Activated T-helper 1 cell treated with anti-CD3 and anti-CD28 coated beads, Interleukin-12 subunit alpha, Interleukin-12 subunit beta, Interleukin-2, Interleukin-4 antibody, amounts not matched to agents 30 ng/mL and 10 ng/mL and 1 ng/mL, durations not matched to agents 14 hours and 24 hours and 36 hours (primary cell): ENCODE measurements at regions not wholly inside any gene's neighbourhood (a gene's known extent, or its start where the extent isn't known, plus 50 kb on each side); places are given as distances from the start of the nearest gene placed in this dataset.

Source experiments
- DNase-seq: peaks from one replicate; pipeline ENCODE4 v3.0.0; 2021; ENCODE audit warnings: low spot score
- H3K27ac Mint-ChIP-seq: one replicate; pipeline ENCODE4 v1.8.0; 2021; ENCODE audit warnings: mild to moderate bottlenecking, mixed read lengths
- H3K27me3 Mint-ChIP-seq: one replicate; pipeline ENCODE4 v1.8.0; 2022; ENCODE audit warnings: mild to moderate bottlenecking, moderate library complexity, mixed read lengths; ENCODE audit not compliant: insufficient read depth
- H3K36me3 Mint-ChIP-seq: one replicate; pipeline ENCODE4 v1.8.0; 2021; ENCODE audit warnings: low read depth, mixed read lengths
- H3K4me1 Mint-ChIP-seq: one replicate; pipeline ENCODE4 v1.8.0; 2021; ENCODE audit warnings: low read depth, mixed read lengths
- H3K4me3 Mint-ChIP-seq: one replicate; pipeline ENCODE4 v1.8.0; 2021; ENCODE audit warnings: mild to moderate bottlenecking, moderate library complexity, mixed read lengths
- H3K9me3 Mint-ChIP-seq: one replicate; pipeline ENCODE4 v1.8.0; 2021; ENCODE audit warnings: mixed read lengths
- intact Hi-C: fragments of 100-400 bp; cut with micrococcal nuclease; formaldehyde crosslinking; loops from one replicate; pipeline ENCODE4 v1.15.1; 2024

DNA sequence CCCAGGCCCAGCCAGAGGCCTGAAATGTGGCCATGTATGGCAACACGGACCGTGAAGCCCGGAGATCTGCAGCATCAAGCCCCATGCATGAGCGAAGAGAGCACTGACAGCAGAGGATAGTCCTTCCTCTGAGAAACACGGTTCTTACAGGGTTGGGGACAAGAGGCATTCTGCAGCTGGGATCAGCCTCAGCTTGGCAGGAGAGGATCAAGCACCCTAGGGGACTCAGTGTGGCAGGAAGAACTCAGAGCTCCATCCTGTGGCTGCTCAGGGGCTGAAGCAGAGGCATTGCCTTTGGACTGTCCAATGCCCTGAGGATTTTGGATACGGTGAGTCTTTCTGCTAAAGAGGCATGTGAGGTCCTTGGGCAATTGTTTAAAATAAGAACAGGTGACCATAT lies 368.7 kb downstream of the ZNF516 start:
- no peaks in the 10 kb centered on the region for H3K4me1 Mint-ChIP-seq
- H3K36me3 Mint-ChIP-seq: no peaks in the 10 kb centered on the region
- no peak for DNase-seq
- no peak overlapping the region for H3K4me3 Mint-ChIP-seq
- no peaks in the 10 kb centered on the region for H3K9me3 Mint-ChIP-seq
- intact Hi-C loops: no loop called here
- no peaks in the 10 kb centered on the region for H3K27me3 Mint-ChIP-seq
- no peak overlapping the region for H3K27ac Mint-ChIP-seq

DNA sequence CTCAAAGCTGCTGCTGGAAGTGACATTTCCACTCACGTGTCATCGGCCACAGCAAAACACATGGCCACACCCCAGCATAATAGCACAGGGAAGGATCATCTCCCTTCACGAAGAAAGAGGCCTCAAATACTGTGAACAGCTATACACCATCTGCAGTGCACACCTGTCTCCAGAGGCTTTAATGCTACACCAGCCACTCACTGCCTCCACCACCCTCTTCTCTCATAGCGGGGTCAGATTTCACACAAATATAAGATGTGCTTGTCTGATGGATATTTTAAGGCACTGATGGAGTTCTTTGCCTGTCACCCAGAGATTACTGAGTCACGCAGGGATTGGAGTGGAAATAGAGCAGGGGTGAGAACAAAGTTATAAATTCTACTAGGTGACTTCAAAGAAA lies 374.0 kb downstream of the ZNF516 start:
- Mint-ChIP-seq H3K9me3 (no peaks in the 10 kb centered on the region), H3K27me3 (peaks cover 1% of the 10 kb centered on the region), H3K36me3 (no peaks in the 10 kb centered on the region), H3K4me1 (no peaks in the 10 kb centered on the region), H3K27ac (no peak overlapping the region), H3K4me3 (no peak overlapping the region)
- no peak for DNase-seq
- intact Hi-C loops: no loop called here

DNA sequence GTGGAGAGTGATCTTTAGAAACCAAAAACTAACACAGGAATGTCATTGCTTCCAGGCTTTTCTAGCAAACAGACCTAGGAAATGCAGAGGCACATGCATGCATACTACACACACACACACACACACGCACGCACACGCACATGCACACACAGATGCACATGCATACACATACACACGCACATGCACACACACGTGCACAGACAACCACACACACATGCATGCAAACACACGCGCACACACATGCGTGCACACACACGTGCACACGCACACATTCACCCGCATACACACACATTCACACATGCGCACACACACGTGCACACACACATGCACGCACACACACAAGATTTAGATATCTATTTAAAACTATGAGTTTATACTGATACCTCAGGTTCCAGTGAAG lies 379.5 kb downstream of the ZNF516 start:
- Mint-ChIP-seq H3K4me3 (no peak overlapping the region), H3K9me3 (no peaks in the 10 kb centered on the region), H3K27me3 (peaks cover 1% of the 10 kb centered on the region), H3K4me1 (no peaks in the 10 kb centered on the region), H3K27ac (no peak overlapping the region), H3K36me3 (no peaks in the 10 kb centered on the region)
- intact Hi-C loops: no loop called here
- no peak for DNase-seq

DNA sequence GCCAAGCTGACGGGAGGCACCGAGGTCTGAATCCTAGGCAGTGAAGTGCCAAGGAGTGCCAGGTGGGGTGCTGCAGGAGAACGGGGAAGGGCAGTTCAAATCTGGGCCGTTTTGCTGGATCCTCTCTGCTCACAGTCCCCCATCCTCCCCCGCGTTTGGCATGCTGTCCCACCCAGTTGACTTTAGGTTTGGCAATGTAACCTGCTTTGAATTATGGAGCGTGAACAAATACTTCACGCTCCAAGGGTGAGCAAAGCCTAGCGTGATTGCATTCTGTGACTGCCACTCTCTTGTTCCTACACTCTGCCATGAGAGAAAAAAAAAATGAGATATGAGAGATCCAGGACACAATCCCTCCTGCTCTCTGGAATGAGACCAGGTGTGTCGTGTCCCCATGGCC lies 381.9 kb downstream of the ZNF516 start:
- no peaks in the 10 kb centered on the region for H3K9me3 Mint-ChIP-seq
- H3K4me1 Mint-ChIP-seq: no peaks in the 10 kb centered on the region
- H3K27me3 Mint-ChIP-seq: peaks cover 1% of the 10 kb centered on the region
- no peak overlapping the region for H3K27ac Mint-ChIP-seq
- no peak overlapping the region for H3K4me3 Mint-ChIP-seq
- no peaks in the 10 kb centered on the region for H3K36me3 Mint-ChIP-seq
- no peak for DNase-seq
- intact Hi-C loops: no loop called here

DNA sequence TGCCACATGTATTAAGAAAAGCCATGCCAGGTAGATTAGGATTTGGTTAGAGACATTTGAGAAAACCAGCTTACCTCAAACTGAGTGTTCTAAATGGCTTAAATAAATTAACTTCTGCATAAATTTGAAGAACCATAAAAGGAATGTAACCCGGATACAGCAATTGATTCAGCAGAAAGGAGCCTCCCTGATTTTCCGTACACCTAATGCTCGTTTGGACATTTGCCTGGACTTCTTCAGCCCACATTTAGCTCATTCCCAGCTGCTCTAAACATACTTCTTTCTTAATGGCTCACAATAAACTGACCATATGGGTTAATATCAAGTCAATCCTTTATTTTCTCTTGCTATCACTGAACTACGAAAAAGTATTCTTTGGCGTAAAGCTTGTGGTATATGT lies 392.4 kb downstream of the ZNF516 start:
- peaks cover 5% of the 10 kb centered on the region for H3K9me3 Mint-ChIP-seq
- no peak overlapping the region for H3K27ac Mint-ChIP-seq
- no peak overlapping the region for H3K4me3 Mint-ChIP-seq
- no peaks in the 10 kb centered on the region for H3K36me3 Mint-ChIP-seq
- H3K4me1 Mint-ChIP-seq: no peaks in the 10 kb centered on the region
- intact Hi-C loops: no loop called here
- H3K27me3 Mint-ChIP-seq: no peaks in the 10 kb centered on the region
- no peak for DNase-seq

DNA sequence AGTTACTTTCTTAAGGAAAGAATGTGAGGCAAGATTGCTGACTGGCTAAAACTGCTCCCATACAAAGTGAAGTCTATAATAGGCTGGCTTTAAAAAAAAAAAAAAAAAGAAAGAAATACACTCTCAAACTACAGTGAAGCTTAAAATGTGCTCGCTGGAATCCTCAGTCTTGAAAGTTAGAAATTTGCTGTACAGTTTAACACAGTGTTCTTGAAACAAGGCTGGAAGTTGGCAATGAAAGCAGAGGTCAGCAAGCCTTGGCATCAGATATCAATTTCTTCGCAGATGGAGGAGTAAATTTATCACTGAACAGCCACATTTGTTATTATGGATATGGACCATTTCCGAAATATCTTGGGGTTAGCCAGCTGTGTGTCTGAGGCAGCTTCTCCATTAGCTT lies 392.9 kb downstream of the ZNF516 start:
- DNase-seq: no peak
- intact Hi-C loops: no loop called here
- no peak overlapping the region for H3K27ac Mint-ChIP-seq
- no peaks in the 10 kb centered on the region for H3K36me3 Mint-ChIP-seq
- peaks cover 5% of the 10 kb centered on the region for H3K9me3 Mint-ChIP-seq
- H3K4me1 Mint-ChIP-seq: no peaks in the 10 kb centered on the region
- no peak overlapping the region for H3K4me3 Mint-ChIP-seq
- peaks cover 2% of the 10 kb centered on the region for H3K27me3 Mint-ChIP-seq

DNA sequence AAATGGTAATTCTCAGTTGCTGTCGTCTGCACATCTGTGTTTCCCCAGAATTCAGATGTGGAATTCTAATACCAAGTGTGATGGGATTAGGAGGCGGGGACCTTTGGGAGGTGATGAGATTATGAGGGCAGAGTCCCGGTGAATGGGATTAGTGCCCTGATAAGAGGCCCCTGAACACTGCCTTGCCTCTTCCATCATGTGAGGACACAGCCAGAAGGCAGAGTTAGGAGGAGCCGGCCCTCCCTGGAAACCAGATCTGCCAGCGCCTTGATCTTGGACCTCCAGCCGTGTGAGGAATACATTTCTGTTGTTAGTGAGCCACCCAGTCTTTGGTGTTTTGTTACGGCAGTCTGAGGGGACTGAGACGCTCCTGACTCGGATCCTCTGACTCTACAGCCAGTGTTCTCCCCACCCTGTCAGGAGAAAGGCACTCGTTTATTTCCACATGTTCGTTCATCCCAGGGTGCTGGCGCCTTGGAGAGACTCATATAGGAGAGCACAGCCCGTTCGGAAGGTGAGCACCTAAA lies 395.0 kb downstream of the ZNF516 start:
- DNase-seq: no peak
- Mint-ChIP-seq H3K36me3 (no peaks in the 10 kb centered on the region), H3K27me3 (peaks cover 2% of the 10 kb centered on the region), H3K9me3 (peaks cover 5% of the 10 kb centered on the region), H3K4me3 (no peak overlapping the region), H3K27ac (no peak overlapping the region), H3K4me1 (no peaks in the 10 kb centered on the region)
- intact Hi-C loops: no loop called here

DNA sequence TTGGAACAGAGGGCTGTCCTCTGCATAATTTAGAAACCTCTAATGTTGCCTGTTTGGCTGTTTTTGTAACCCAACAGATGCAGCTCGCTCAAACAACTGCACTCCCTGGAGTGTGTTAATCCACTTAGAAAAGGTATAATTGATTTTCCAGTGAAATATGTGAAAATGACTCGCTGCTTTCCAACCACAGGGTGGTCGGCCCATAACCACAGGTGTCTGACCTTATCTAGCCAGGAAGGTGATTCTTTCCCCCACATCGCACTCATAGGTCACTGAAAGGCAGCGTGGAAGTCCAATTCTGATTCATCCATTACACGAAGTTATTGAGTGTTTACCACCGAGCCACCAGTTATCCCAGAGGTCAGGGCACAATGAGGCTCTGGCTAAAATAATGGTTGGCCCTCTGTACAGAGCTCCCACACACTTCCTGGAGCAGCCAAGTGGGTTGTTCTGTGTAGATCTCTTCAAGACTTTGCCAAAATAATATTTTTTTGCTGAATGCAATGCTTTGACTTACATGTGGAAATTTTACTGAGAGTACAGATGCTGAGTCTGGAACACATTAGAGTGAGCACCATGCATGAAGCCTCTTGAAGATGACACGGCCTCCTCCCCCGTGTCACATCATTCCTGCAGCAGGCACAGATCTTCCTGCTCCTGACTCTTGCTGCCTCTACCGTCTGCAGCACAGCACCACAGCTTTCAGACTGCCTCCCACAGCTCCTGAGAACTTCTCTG lies 396.2 kb downstream of the ZNF516 start:
- Mint-ChIP-seq H3K27ac (no peak overlapping the region), H3K4me1 (no peaks in the 10 kb centered on the region)

DNA sequence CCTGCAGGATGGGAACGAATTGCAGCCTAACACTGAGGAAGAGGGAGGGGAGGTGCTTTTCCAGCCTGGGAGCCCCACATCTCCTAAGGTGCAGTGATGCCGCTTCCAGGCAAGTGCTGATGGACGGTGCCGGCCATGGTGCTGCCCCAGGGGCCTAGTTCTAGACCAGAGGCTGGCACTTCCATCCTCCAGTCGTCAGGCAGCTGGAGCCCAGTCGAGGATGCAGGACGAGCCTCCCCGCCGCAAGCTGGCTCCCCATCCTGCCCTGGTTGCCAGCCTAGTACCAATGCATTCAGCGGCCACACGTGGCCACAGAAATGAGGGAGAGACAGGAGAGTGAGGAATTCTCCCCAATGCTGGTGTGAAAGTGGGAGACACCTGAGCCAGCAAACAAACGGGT lies 413.5 kb downstream of the ZNF516 start:
- Mint-ChIP-seq H3K4me3 (no peak overlapping the region), H3K4me1 (no peaks in the 10 kb centered on the region), H3K27me3 (peaks cover 1% of the 10 kb centered on the region), H3K9me3 (no peaks in the 10 kb centered on the region), H3K27ac (no peak overlapping the region), H3K36me3 (no peaks in the 10 kb centered on the region)
- DNase-seq: no peak
- intact Hi-C loops: no loop called here

More for the DNA sequence above, 396.2 kb downstream of the ZNF516 start:
- no peaks in the 10 kb centered on the region for H3K36me3 Mint-ChIP-seq
- H3K9me3 Mint-ChIP-seq: no peaks in the 10 kb centered on the region
- intact Hi-C loops: no loop called here
- peaks cover 2% of the 10 kb centered on the region for H3K27me3 Mint-ChIP-seq
- no peak for DNase-seq
- no peak overlapping the region for H3K4me3 Mint-ChIP-seq

DNA sequence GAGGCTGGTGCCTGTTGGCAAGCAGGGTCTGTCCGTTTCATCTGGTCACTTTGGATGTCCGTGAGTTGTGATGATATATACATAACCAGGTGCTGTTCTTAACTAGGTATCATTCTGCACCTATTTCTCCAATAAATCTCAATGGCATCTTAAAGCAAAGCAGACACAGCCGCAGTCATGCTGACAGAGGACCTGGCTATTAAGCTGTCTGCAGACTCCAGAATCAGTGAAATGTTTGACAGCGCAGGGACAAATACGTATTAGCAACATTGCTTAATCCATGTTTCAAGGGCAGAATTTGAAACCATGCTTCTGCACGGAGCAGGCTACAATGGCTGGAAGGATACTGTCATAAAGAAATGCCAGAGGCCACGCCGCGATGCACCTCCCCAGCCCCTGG lies 414.6 kb downstream of the ZNF516 start:
- no peak overlapping the region for H3K4me3 Mint-ChIP-seq
- H3K36me3 Mint-ChIP-seq: no peaks in the 10 kb centered on the region
- DNase-seq: no peak
- H3K4me1 Mint-ChIP-seq: no peaks in the 10 kb centered on the region
- intact Hi-C loops: no loop called here
- peaks cover 1% of the 10 kb centered on the region for H3K27me3 Mint-ChIP-seq
- H3K27ac Mint-ChIP-seq: no peak overlapping the region
- no peaks in the 10 kb centered on the region for H3K9me3 Mint-ChIP-seq

DNA sequence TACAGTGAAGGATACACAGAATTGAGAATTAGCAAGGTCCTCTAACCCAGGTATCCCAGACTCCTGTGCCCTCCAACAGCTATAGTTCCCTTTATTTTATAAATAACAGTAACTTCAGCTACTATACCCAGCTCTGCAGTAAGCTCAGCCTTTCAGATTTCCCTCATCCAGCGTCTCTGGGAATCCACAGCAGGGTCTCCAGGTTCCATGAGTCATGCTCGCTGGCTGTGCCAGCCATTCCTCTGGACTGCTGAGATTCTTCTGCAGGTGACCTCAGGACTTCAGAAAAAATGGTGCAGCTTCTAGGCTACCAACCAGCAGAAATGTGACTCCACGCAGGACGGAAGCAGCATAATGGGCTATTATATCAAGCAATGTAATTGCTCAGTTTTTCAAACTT lies 419.3 kb downstream of the ZNF516 start:
- intact Hi-C loops: no loop called here
- no peaks in the 10 kb centered on the region for H3K27me3 Mint-ChIP-seq
- no peak overlapping the region for H3K4me3 Mint-ChIP-seq
- no peaks in the 10 kb centered on the region for H3K9me3 Mint-ChIP-seq
- H3K4me1 Mint-ChIP-seq: no peaks in the 10 kb centered on the region
- no peak overlapping the region for H3K27ac Mint-ChIP-seq
- no peaks in the 10 kb centered on the region for H3K36me3 Mint-ChIP-seq
- no peak for DNase-seq

DNA sequence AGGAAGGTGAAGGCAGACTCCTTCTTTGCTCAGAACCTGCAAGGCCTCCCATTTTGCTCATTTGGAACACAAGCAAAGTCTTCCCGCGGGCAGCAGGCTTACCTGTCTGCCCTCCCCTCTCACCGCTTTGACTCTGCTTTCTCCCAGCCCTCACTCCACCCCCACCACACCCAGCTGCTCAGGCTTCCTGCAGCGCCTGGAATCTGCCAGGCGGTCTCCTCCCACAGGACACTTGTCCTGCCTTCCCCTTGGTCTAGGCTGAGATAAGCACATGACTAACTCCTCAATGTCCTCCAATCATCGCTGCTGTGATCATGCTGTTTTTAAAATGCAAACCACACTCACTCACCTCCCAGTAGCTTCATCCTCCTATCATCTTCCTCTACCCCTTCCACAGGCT lies 430.0 kb downstream of the ZNF516 start:
- intact Hi-C loops: no loop called here
- Mint-ChIP-seq H3K36me3 (no peaks in the 10 kb centered on the region), H3K9me3 (no peaks in the 10 kb centered on the region), H3K27me3 (peaks cover 4% of the 10 kb centered on the region), H3K4me3 (no peak overlapping the region), H3K4me1 (no peaks in the 10 kb centered on the region), H3K27ac (no peak overlapping the region)
- no peak for DNase-seq

DNA sequence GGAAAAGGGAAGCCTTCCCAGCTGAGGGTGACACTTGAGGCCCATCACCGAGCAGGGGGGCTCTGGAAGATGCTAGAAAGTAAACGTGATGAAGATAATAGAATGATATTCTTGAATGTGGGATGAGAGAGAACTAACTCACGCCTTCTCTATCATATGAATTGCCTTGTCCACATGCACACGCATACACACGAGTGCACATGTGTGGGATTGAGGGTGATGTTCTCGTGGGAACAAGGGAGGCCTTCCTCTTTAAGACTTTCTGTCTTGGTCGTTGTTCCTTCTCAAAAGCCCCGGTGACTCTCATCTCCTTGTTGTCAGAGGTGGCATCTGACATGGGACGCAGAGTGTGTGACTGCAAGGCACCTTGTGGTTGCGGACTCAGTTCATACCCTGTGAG lies 436.9 kb downstream of the ZNF516 start:
- Mint-ChIP-seq H3K4me1 (no peaks in the 10 kb centered on the region), H3K27me3 (no peaks in the 10 kb centered on the region), H3K9me3 (no peaks in the 10 kb centered on the region), H3K36me3 (no peaks in the 10 kb centered on the region), H3K27ac (no peak overlapping the region), H3K4me3 (no peak overlapping the region)
- intact Hi-C loops: no loop called here
- DNase-seq: no peak

DNA sequence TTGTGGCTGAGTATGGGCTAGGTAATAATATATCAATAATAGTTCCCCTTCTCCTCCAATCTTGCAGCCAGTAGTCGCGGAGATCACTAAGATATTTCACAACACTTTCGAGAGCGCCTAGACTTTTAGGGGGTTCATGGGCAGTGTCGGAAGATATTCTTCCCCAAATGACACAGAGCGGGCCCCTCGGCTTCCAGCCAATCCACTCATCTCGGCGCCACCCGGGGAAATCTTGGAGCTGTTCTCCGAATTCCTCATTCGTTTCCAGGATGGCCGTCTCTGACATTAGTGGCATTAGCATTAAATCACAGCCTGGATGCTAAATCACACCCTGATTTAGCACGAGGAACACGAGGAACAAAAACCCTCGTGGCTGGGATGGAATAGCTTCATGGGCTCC lies 437.7 kb downstream of the ZNF516 start:
- H3K27me3 Mint-ChIP-seq: no peaks in the 10 kb centered on the region
- no peak for DNase-seq
- no peak overlapping the region for H3K4me3 Mint-ChIP-seq
- H3K9me3 Mint-ChIP-seq: no peaks in the 10 kb centered on the region
- no peak overlapping the region for H3K27ac Mint-ChIP-seq
- H3K4me1 Mint-ChIP-seq: no peaks in the 10 kb centered on the region
- intact Hi-C loops: no loop called here
- H3K36me3 Mint-ChIP-seq: no peaks in the 10 kb centered on the region
